GM12891 (cell line): ENCODE measurements at regions not wholly inside any gene's neighbourhood (a gene's known extent, or its start where the extent isn't known, plus 50 kb on each side); places are given as distances from the start of the nearest gene placed in this dataset.

Experiments
- PAX5 ChIP-seq: IDR thresholded peaks from 2 replicates; pipeline ENCODE4 v1.6.1; 2011; ENCODE audit warnings: low read length, moderate library complexity, mild to moderate bottlenecking; ENCODE audit not compliant: insufficient read depth, severe bottlenecking
- POLR2A ChIP-seq: IDR thresholded peaks from 2 replicates; pipeline ENCODE4 v1.6.1; 2011; ENCODE audit warnings: low read depth, low read length, control low read depth
- POLR2AphosphoS5 ChIP-seq: IDR thresholded peaks from 2 replicates; pipeline ENCODE4 v1.6.1; 2011; ENCODE audit warnings: low read depth, low read length, control low read depth
- POU2F2 ChIP-seq: IDR thresholded peaks from 2 replicates; pipeline ENCODE4 v1.6.1; 2011; ENCODE audit warnings: low read depth, mild to moderate bottlenecking, control low read depth, low read length, moderate library complexity
- SPI1 ChIP-seq: IDR thresholded peaks from 2 replicates; pipeline ENCODE4 v1.6.1; 2011; ENCODE audit warnings: low read depth, low read length, control low read depth
- TAF1 ChIP-seq: IDR thresholded peaks from 2 replicates; pipeline ENCODE4 v1.6.1; 2011; ENCODE audit warnings: low read depth, low read length, control low read depth

- TF ChIP-seq POLR2AphosphoS5 (no peak), POLR2A (no peak), POU2F2 (no peak), SPI1 (no peak), PAX5 (no peak), TAF1 (no peak)
Observed at GRCh38 chr6:163760860-163761259, 346.3 kb downstream of the QKI start.
